Ramos (cell line): ENCODE measurements at regions not wholly inside any gene's neighbourhood (a gene's known extent, or its start where the extent isn't known, plus 50 kb on each side); places are given as distances from the start of the nearest gene placed in this dataset.

Experiments used
- in situ Hi-C: fragments of 300-500 bp; cut with MboI; formaldehyde crosslinking; loops from one replicate; pipeline ENCODE4 v1.14.3; 2022; ENCODE audit warnings: low sequenced_read_pairs; ENCODE audit not compliant: unreplicated experiment

GRCh38 chr13:59354665-59355369, 808.9 kb downstream of the DIAPH3 start:
- in situ Hi-C loops = no loop called here

GRCh38 chr13:59356607-59357006, 807.1 kb downstream of the DIAPH3 start:
- in situ Hi-C loops = no loop called here

GRCh38 chr13:59358014-59358413, 805.7 kb downstream of the DIAPH3 start:
- in situ Hi-C loops = no loop called here

- in situ Hi-C loops = no loop called here
Measured at GRCh38 chr13:59360108-59360507, 803.6 kb downstream of the DIAPH3 start.

GRCh38 chr13:59360916-59361315, 802.8 kb downstream of the DIAPH3 start:
- in situ Hi-C loops = no loop called here

- in situ Hi-C loops = no loop called here
Measured at GRCh38 chr13:59363313-59363712, 800.4 kb downstream of the DIAPH3 start.

- in situ Hi-C loops = no loop called here
Measured at GRCh38 chr13:59363947-59364346, 799.8 kb downstream of the DIAPH3 start.

GRCh38 chr13:59364641-59365085, 799.1 kb downstream of the DIAPH3 start:
- in situ Hi-C loops = no loop called here

- in situ Hi-C loops = no loop called here
Measured at GRCh38 chr13:59367467-59367866, 796.3 kb downstream of the DIAPH3 start.

GRCh38 chr13:59367904-59368303, 795.8 kb downstream of the DIAPH3 start:
- in situ Hi-C loops = no loop called here

- in situ Hi-C loops = no loop called here
Measured at GRCh38 chr13:59368693-59369092, 795.0 kb downstream of the DIAPH3 start.

- in situ Hi-C loops = no loop called here
Measured at GRCh38 chr13:59371229-59371628, 792.5 kb downstream of the DIAPH3 start.

GRCh38 chr13:59373341-59373740, 790.4 kb downstream of the DIAPH3 start:
- in situ Hi-C loops = no loop called here

GRCh38 chr13:59374691-59375090, 789.0 kb downstream of the DIAPH3 start:
- in situ Hi-C loops = no loop called here

- in situ Hi-C loops = no loop called here
Measured at GRCh38 chr13:59384154-59384553, 779.6 kb downstream of the DIAPH3 start.

- in situ Hi-C loops = no loop called here
Measured at GRCh38 chr13:59391696-59392095, 772.0 kb downstream of the DIAPH3 start.

GRCh38 chr13:59392328-59392727, 771.4 kb downstream of the DIAPH3 start:
- in situ Hi-C loops = no loop called here

- in situ Hi-C loops = no loop called here
Measured at GRCh38 chr13:59394496-59394895, 769.2 kb downstream of the DIAPH3 start.

- in situ Hi-C loops = no loop called here
Measured at GRCh38 chr13:59398127-59398526, 765.6 kb downstream of the DIAPH3 start.

- in situ Hi-C loops = no loop called here
Measured at GRCh38 chr13:59398661-59399060, 765.1 kb downstream of the DIAPH3 start.

- in situ Hi-C loops = no loop called here
Measured at GRCh38 chr13:59399513-59399912, 764.2 kb downstream of the DIAPH3 start.

GRCh38 chr13:59404331-59404730, 759.4 kb downstream of the DIAPH3 start:
- in situ Hi-C loops = no loop called here
